ENCODE measurements at regions not wholly inside any gene's neighbourhood (a gene's known extent, or its start where the extent isn't known, plus 50 kb on each side); places are given as distances from the start of the nearest gene placed in this dataset.

- TF ChIP-seq POLR2AphosphoS5 (IDR thresholded peaks at IDR 0.05) (no peak), POLR2A (IDR thresholded peaks at IDR 0.05) (no peak)
Measured at GRCh38 chr14:95402578-95402977, 82.9 kb upstream of the CLMN start.

All from prostate gland (tissue), 1 donor.